Smooth muscle cell (in vitro differentiated cells): ENCODE measurements at regions not wholly inside any gene's neighbourhood (a gene's known extent, or its start where the extent isn't known, plus 50 kb on each side); places are given as distances from the start of the nearest gene placed in this dataset.

Experiments used
- DNase-seq: peaks from one replicate; lab custom pipeline; 2025; ENCODE audit not compliant: unreplicated experiment; lab: John Stamatoyannopoulos, UW
- H2AFZ ChIP-seq: fragments of 200-600 bp; sonication (generic); 2 replicates; pipeline ENCODE4 v1.6.0; 2016; ENCODE audit warnings: antibody characterized with exemption, low read depth, mild to moderate bottlenecking
- H3F3A ChIP-seq: fragments of 200-600 bp; sonication (generic); 2 replicates; pipeline ENCODE4 v1.6.0; 2017; ENCODE audit warnings: antibody characterized with exemption, low read depth
- H3K27ac ChIP-seq: fragments of 200-600 bp; sonication (generic); 2 replicates; pipeline ENCODE4 v1.5.1; 2016; ENCODE audit warnings: low read depth, mild to moderate bottlenecking
- H3K27me3 ChIP-seq: fragments of 200-600 bp; sonication (generic); 2 replicates; pipeline ENCODE4 v1.6.1; 2016; ENCODE audit warnings: low read depth, mild to moderate bottlenecking
- H3K36me3 ChIP-seq: fragments of 200-600 bp; sonication (generic); 2 replicates; pipeline ENCODE4 v1.5.1; 2016; ENCODE audit warnings: low read depth
- H3K4me1 ChIP-seq: fragments of 200-600 bp; sonication (generic); 2 replicates; pipeline ENCODE4 v1.5.1; 2016; ENCODE audit warnings: low read depth
- H3K4me2 ChIP-seq: fragments of 200-600 bp; sonication (generic); 2 replicates; pipeline ENCODE4 v1.6.0; 2016; ENCODE audit warnings: mild to moderate bottlenecking
- H3K4me3 ChIP-seq: fragments of 200-600 bp; sonication (generic); 2 replicates; pipeline ENCODE4 v1.5.1; 2016; ENCODE audit warnings: mild to moderate bottlenecking
- H3K79me2 ChIP-seq: fragments of 200-600 bp; sonication (generic); 2 replicates; pipeline ENCODE4 v1.6.0; 2016; ENCODE audit warnings: low read depth, mild to moderate bottlenecking
- H3K9ac ChIP-seq: fragments of 200-600 bp; sonication (generic); 2 replicates; pipeline ENCODE4 v1.6.0; 2016; ENCODE audit warnings: low read depth
- H3K9me3 ChIP-seq: fragments of 200-600 bp; sonication (generic); replicated peaks from 2 replicates; pipeline ENCODE4 v1.5.1; 2016; ENCODE audit warnings: low read depth
- H4K20me1 ChIP-seq: fragments of 200-600 bp; sonication (generic); 2 replicates; pipeline ENCODE4 v1.6.0; 2016; ENCODE audit warnings: low read depth
- CTCF ChIP-seq: fragments of 200-600 bp; sonication (generic); IDR thresholded peaks from 2 replicates; pipeline ENCODE4 v1.5.1; 2017; ENCODE audit warnings: borderline replicate concordance, mild to moderate bottlenecking, antibody characterized with exemption; ENCODE audit not compliant: insufficient read depth, poor library complexity, severe bottlenecking
- WGBS: methylation state at CpG from one replicate; pipeline ENCODE4 v1.1.7; 2016; ENCODE audit warnings: low lambda C conversion rate; 5-methylcytosine and 5-hydroxymethylcytosine counted together

- Histone ChIP-seq H3F3A (no peaks in the 10 kb centered on the region), H3K9me3 (no peaks in the 10 kb centered on the region), H3K4me3 (no peak overlapping the region), H3K79me2 (no peaks in the 10 kb centered on the region), H3K36me3 (no peaks in the 10 kb centered on the region), H2AFZ (no peak overlapping the region), H3K4me1 (no peaks in the 10 kb centered on the region), H3K4me2 (no peak overlapping the region), H3K27ac (no peak overlapping the region), H4K20me1 (no peaks in the 10 kb centered on the region), H3K9ac (no peak overlapping the region), H3K27me3 (no peaks in the 10 kb centered on the region)
- WGBS: 89% methylated on average over 4 of the region's 4 CpGs
- DNase-seq: no peak
- TF ChIP-seq CTCF: no peak
These were observed 201.1 kb upstream of the HDAC9 start for GRCh38 chr7:18294411-18294810.

GRCh38 chr7:18295781-18296423 is 199.6 kb upstream of the HDAC9 start:
- H2AFZ ChIP-seq: no peak overlapping the region
- H3K9me3 ChIP-seq: no peaks in the 10 kb centered on the region
- no peak overlapping the region for H3K27ac ChIP-seq
- H3K4me2 ChIP-seq: no peak overlapping the region
- TF ChIP-seq CTCF: no peak
- no peak for DNase-seq
- H3K36me3 ChIP-seq: no peaks in the 10 kb centered on the region
- H3K9ac ChIP-seq: no peak overlapping the region
- no peaks in the 10 kb centered on the region for H3K4me1 ChIP-seq
- WGBS: 86% methylated on average over 3 of the region's 3 CpGs
- H3K79me2 ChIP-seq: no peaks in the 10 kb centered on the region
- no peaks in the 10 kb centered on the region for H4K20me1 ChIP-seq
- H3F3A ChIP-seq: no peaks in the 10 kb centered on the region
- H3K27me3 ChIP-seq: no peaks in the 10 kb centered on the region
- H3K4me3 ChIP-seq: no peak overlapping the region

- H3K4me2 ChIP-seq: no peak overlapping the region
- no peaks in the 10 kb centered on the region for H3K36me3 ChIP-seq
- H3K4me1 ChIP-seq: no peaks in the 10 kb centered on the region
- no peak overlapping the region for H2AFZ ChIP-seq
- no peak overlapping the region for H3K4me3 ChIP-seq
- H4K20me1 ChIP-seq: no peaks in the 10 kb centered on the region
- H3K9me3 ChIP-seq: no peaks in the 10 kb centered on the region
- H3K27me3 ChIP-seq: no peaks in the 10 kb centered on the region
- WGBS: 81% methylated on average over 2 of the region's 2 CpGs
- DNase-seq: no peak
- H3K79me2 ChIP-seq: no peaks in the 10 kb centered on the region
- TF ChIP-seq CTCF: no peak
- H3F3A ChIP-seq: no peaks in the 10 kb centered on the region
- H3K9ac ChIP-seq: no peak overlapping the region
- no peak overlapping the region for H3K27ac ChIP-seq
These were observed 193.5 kb upstream of the HDAC9 start for GRCh38 chr7:18302097-18302496.

GRCh38 chr7:18305866-18306265 is 189.7 kb upstream of the HDAC9 start:
- H4K20me1 ChIP-seq: no peaks in the 10 kb centered on the region
- H3K9ac ChIP-seq: no peak overlapping the region
- no peak overlapping the region for H3K4me3 ChIP-seq
- no peaks in the 10 kb centered on the region for H3K9me3 ChIP-seq
- H2AFZ ChIP-seq: no peak overlapping the region
- H3F3A ChIP-seq: no peaks in the 10 kb centered on the region
- WGBS: 89% methylated on average over 3 of the region's 3 CpGs
- no peaks in the 10 kb centered on the region for H3K79me2 ChIP-seq
- no peaks in the 10 kb centered on the region for H3K27me3 ChIP-seq
- no peak for DNase-seq
- no peaks in the 10 kb centered on the region for H3K36me3 ChIP-seq
- no peaks in the 10 kb centered on the region for H3K4me1 ChIP-seq
- no peak for TF ChIP-seq CTCF
- no peak overlapping the region for H3K4me2 ChIP-seq
- no peak overlapping the region for H3K27ac ChIP-seq
